ENCODE measurements at regions not wholly inside any gene's neighbourhood (a gene's known extent, or its start where the extent isn't known, plus 50 kb on each side); places are given as distances from the start of the nearest gene placed in this dataset.

DNA sequence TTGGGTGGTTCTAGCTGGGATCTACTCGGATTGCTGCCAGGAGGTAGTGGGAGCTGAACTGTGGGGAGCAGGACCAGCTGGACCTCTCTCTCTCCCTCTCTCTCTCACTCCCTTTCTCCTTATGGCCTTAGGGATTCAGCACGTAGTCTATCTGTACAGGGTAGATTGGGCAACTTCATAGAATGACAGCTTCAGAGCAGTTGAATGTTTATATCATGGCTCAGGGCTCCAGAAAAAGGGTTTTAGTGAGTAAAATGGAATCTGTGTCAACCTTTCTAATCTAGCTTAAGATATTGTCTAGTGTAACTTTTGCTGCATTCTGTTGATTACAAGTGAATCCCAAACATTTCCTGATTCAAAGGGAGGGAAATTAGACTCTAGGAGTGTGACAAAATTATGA is 127.7 kb upstream of the PDGFD start:
- H3K27ac ChIP-seq (ENCODE audit: low read depth, low read length) = no peak overlapping the region
- H3K9ac ChIP-seq (ENCODE audit: low read length) = no peak overlapping the region
- no peaks in the 10 kb centered on the region for H3K9me2 ChIP-seq (replicated peaks; ENCODE audit: insufficient read depth, low read length)
- no peaks in the 10 kb centered on the region for H3K27me3 ChIP-seq (ENCODE audit: low read length)
- no peaks in the 10 kb centered on the region for H4K20me1 ChIP-seq (ENCODE audit: low read depth, low read length)
- H2AFZ ChIP-seq (ENCODE audit: low read depth, low read length, severe bottlenecking) = no peak overlapping the region
- H3K79me2 ChIP-seq (ENCODE audit: insufficient read depth, low read length) = no peaks in the 10 kb centered on the region
- no peaks in the 10 kb centered on the region for H3K36me3 ChIP-seq (ENCODE audit: low read length)
- no peak overlapping the region for H3K4me3 ChIP-seq (ENCODE audit: insufficient read depth, low read length, poor library complexity, severe bottlenecking)
- H3K4me2 ChIP-seq (ENCODE audit: low read depth, low read length, poor library complexity, severe bottlenecking) = no peak overlapping the region
- TF ChIP-seq, protein P1, sequence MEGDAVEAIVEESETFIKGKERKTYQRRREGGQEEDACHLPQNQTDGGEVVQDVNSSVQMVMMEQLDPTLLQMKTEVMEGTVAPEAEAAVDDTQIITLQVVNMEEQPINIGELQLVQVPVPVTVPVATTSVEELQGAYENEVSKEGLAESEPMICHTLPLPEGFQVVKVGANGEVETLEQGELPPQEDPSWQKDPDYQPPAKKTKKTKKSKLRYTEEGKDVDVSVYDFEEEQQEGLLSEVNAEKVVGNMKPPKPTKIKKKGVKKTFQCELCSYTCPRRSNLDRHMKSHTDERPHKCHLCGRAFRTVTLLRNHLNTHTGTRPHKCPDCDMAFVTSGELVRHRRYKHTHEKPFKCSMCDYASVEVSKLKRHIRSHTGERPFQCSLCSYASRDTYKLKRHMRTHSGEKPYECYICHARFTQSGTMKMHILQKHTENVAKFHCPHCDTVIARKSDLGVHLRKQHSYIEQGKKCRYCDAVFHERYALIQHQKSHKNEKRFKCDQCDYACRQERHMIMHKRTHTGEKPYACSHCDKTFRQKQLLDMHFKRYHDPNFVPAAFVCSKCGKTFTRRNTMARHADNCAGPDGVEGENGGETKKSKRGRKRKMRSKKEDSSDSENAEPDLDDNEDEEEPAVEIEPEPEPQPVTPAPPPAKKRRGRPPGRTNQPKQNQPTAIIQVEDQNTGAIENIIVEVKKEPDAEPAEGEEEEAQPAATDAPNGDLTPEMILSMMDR (IDR thresholded peaks at IDR 0.05; ENCODE audit: insufficient read depth, low read length, poor library complexity, severe bottlenecking) = no peak
- H3K9me3 ChIP-seq (ENCODE audit: insufficient read depth, low read length) = no peaks in the 10 kb centered on the region
- no peaks in the 10 kb centered on the region for H3F3A ChIP-seq (ENCODE audit: insufficient read depth)

DNA sequence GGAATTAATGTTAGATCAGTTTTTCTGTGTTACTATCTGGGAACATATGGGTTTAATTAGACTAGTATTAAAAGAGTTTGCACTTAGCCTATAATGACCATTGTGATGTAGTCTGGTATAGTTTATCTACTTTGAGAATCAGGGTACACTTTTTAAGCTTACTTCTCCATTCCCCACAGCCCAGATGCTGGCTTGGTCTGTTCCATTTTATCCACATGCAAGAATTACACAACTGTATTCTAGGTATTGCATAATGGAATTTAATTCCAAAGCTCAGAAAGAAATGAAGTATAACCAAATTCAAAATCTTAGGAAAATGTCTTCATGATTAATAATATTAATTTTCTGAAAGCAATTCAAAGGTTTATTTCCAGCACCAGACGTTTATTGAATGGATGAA is 122.2 kb upstream of the PDGFD start:
- Histone ChIP-seq H3K9me3 (ENCODE audit: insufficient read depth, low read length) (no peaks in the 10 kb centered on the region), H2AFZ (ENCODE audit: low read depth, low read length, severe bottlenecking) (no peak overlapping the region), H3K9ac (ENCODE audit: low read length) (no peak overlapping the region), H3F3A (ENCODE audit: insufficient read depth) (no peaks in the 10 kb centered on the region), H3K4me2 (ENCODE audit: low read depth, low read length, poor library complexity, severe bottlenecking) (no peak overlapping the region), H3K27me3 (ENCODE audit: low read length) (no peaks in the 10 kb centered on the region), H3K9me2 (replicated peaks; ENCODE audit: insufficient read depth, low read length) (no peaks in the 10 kb centered on the region), H3K4me3 (ENCODE audit: insufficient read depth, low read length, poor library complexity, severe bottlenecking) (no peak overlapping the region), H3K36me3 (ENCODE audit: low read length) (no peaks in the 10 kb centered on the region), H4K20me1 (ENCODE audit: low read depth, low read length) (no peaks in the 10 kb centered on the region), H3K79me2 (ENCODE audit: insufficient read depth, low read length) (no peaks in the 10 kb centered on the region), H3K27ac (ENCODE audit: low read depth, low read length) (no peak overlapping the region)
- TF ChIP-seq EZH2phosphoT487 (conservative IDR thresholded peaks at IDR 0.05; ENCODE audit: low read length) = no peak
- TF ChIP-seq, protein P1 (IDR thresholded peaks at IDR 0.05; ENCODE audit: insufficient read depth, low read length, poor library complexity, severe bottlenecking) = no peak

DNA sequence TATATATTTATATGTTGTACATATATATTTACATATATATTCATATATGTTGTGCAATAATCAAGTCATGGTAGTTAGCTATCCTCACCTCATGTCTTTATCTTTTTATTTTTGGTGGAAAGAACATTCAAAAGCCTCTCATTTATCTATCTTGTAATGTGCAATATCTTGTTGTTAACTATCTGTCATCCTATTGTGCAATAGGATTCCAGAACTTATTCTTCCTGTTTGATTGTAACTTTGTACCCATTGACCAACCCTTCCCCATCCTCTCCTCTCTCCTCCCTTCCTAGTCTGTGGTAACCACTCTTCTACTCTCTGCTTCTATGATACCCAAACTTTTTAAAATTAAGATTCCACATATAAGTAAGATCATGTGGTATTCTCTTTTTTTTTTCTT is 115.6 kb upstream of the PDGFD start:
- no peaks in the 10 kb centered on the region for H3K9me2 ChIP-seq (replicated peaks; ENCODE audit: insufficient read depth, low read length)
- H3F3A ChIP-seq (ENCODE audit: insufficient read depth) = no peaks in the 10 kb centered on the region
- no peak overlapping the region for H3K9ac ChIP-seq (ENCODE audit: low read length)
- H4K20me1 ChIP-seq (ENCODE audit: low read depth, low read length) = no peaks in the 10 kb centered on the region
- no peaks in the 10 kb centered on the region for H3K36me3 ChIP-seq (ENCODE audit: low read length)
- no peaks in the 10 kb centered on the region for H3K9me3 ChIP-seq (ENCODE audit: insufficient read depth, low read length)
- no peak overlapping the region for H3K4me3 ChIP-seq (ENCODE audit: insufficient read depth, low read length, poor library complexity, severe bottlenecking)
- H3K27ac ChIP-seq (ENCODE audit: low read depth, low read length) = no peak overlapping the region
- TF ChIP-seq, protein P1 (IDR thresholded peaks at IDR 0.05; ENCODE audit: insufficient read depth, low read length, poor library complexity, severe bottlenecking) = no peak
- TF ChIP-seq EZH2phosphoT487 (conservative IDR thresholded peaks at IDR 0.05; ENCODE audit: low read length) = no peak
- H3K27me3 ChIP-seq (ENCODE audit: low read length) = no peaks in the 10 kb centered on the region
- no peaks in the 10 kb centered on the region for H3K79me2 ChIP-seq (ENCODE audit: insufficient read depth, low read length)
- no peak overlapping the region for H3K4me2 ChIP-seq (ENCODE audit: low read depth, low read length, poor library complexity, severe bottlenecking)
- no peak overlapping the region for H2AFZ ChIP-seq (ENCODE audit: low read depth, low read length, severe bottlenecking)

DNA sequence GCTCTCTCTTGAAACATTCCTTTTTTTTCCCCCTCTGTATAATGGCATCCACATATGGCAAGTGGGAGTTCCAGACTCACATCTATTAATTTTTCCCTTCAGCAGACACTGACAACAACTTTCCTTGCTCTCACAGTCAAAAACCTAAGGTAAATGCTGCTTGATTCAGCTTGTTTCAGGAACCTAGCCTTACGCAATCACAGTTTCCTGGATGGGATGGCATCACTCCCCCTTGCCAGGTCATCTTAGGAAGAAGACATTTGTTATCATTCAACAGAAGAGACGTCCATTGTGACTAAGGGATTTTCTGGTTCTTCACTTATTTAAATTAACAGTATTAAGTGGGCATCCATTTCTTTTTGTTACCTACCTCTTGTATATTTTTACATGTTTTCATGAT is 112.0 kb upstream of the PDGFD start:
- Histone ChIP-seq H3K4me2 (ENCODE audit: low read depth, low read length, poor library complexity, severe bottlenecking) (no peak overlapping the region), H3K27ac (ENCODE audit: low read depth, low read length) (no peak overlapping the region), H3K79me2 (ENCODE audit: insufficient read depth, low read length) (no peaks in the 10 kb centered on the region), H3K4me3 (ENCODE audit: insufficient read depth, low read length, poor library complexity, severe bottlenecking) (no peak overlapping the region), H2AFZ (ENCODE audit: low read depth, low read length, severe bottlenecking) (no peak overlapping the region), H3K9me3 (ENCODE audit: insufficient read depth, low read length) (no peaks in the 10 kb centered on the region), H3K9me2 (replicated peaks; ENCODE audit: insufficient read depth, low read length) (no peaks in the 10 kb centered on the region), H3K36me3 (ENCODE audit: low read length) (no peaks in the 10 kb centered on the region), H3K27me3 (ENCODE audit: low read length) (no peaks in the 10 kb centered on the region), H3K9ac (ENCODE audit: low read length) (no peak overlapping the region), H3F3A (ENCODE audit: insufficient read depth) (no peaks in the 10 kb centered on the region), H4K20me1 (ENCODE audit: low read depth, low read length) (no peaks in the 10 kb centered on the region)
- TF ChIP-seq, protein P1 (IDR thresholded peaks at IDR 0.05; ENCODE audit: insufficient read depth, low read length, poor library complexity, severe bottlenecking) = no peak
- TF ChIP-seq EZH2phosphoT487 (conservative IDR thresholded peaks at IDR 0.05; ENCODE audit: low read length) = no peak

Measured in SU-DHL-6 (cell line).